ENCODE measurements at regions not wholly inside any gene's neighbourhood (a gene's known extent, or its start where the extent isn't known, plus 50 kb on each side); places are given as distances from the start of the nearest gene placed in this dataset.

DNA sequence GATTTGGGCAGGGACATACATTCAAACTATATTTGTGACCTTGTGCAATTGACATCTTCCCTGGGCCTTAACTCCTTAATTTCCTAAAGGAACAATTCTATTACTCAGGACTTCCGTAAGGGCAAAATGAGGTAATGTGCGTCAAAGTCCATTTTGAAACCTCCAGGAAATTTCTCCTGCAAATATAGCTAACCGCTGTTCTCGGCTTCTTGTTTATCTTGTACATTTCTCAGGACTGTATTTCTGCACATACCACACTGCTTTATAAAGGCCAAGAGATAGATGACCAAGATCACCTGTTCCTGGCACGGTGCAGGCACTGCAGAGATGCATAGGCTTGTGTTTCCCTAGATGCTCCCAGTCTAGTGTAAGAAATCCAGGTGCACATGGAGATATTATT lies 1009.4 kb downstream of the BCL11B start:
- TF ChIP-seq CTCF (IDR thresholded peaks at IDR 0.05) (no peak), EP300 (IDR thresholded peaks at IDR 0.05) (no peak), POLR2AphosphoS5 (IDR thresholded peaks at IDR 0.05) (no peak)
